HEK293T (cell line): ENCODE measurements at regions not wholly inside any gene's neighbourhood (a gene's known extent, or its start where the extent isn't known, plus 50 kb on each side); places are given as distances from the start of the nearest gene placed in this dataset.

Source experiments
- ARNT ChIP-seq: fragments of 450-650 bp; IDR thresholded peaks from 2 replicates; pipeline ENCODE4 v1.6.1; 2017; ENCODE audit warnings: mild to moderate bottlenecking
- BHLHE40 ChIP-seq: fragments of 450-650 bp; IDR thresholded peaks from 2 replicates; pipeline ENCODE4 v1.6.1; 2016; ENCODE audit warnings: mild to moderate bottlenecking, moderate library complexity, borderline replicate concordance
- ELF4 ChIP-seq: fragments of 450-650 bp; IDR thresholded peaks from 2 replicates; pipeline ENCODE4 v1.6.1; 2017; ENCODE audit warnings: antibody characterized with exemption
- FOXK2 ChIP-seq: fragments of 450-650 bp; IDR thresholded peaks from 2 replicates; pipeline ENCODE4 v1.6.1; 2016; ENCODE audit warnings: mild to moderate bottlenecking
- FOXM1 ChIP-seq: fragments of 450-650 bp; IDR thresholded peaks from 2 replicates; pipeline ENCODE4 v1.6.1; 2017; ENCODE audit warnings: mild to moderate bottlenecking, borderline replicate concordance
- HDGF ChIP-seq: fragments of 450-650 bp; IDR thresholded peaks from 2 replicates; pipeline ENCODE4 v1.6.1; 2017; ENCODE audit warnings: antibody characterized with exemption, borderline replicate concordance
- LEF1 ChIP-seq: fragments of 450-650 bp; IDR thresholded peaks from 2 replicates; pipeline ENCODE4 v1.6.1; 2017; ENCODE audit warnings: mild to moderate bottlenecking, borderline replicate concordance
- NFRKB ChIP-seq: fragments of 450-650 bp; IDR thresholded peaks from 2 replicates; pipeline ENCODE4 v1.6.1; 2016; ENCODE audit warnings: mild to moderate bottlenecking, moderate library complexity
- PKNOX1 ChIP-seq: fragments of 450-650 bp; IDR thresholded peaks from 2 replicates; pipeline ENCODE4 v1.6.1; 2016
- SP1 ChIP-seq: fragments of 450-650 bp; IDR thresholded peaks from 2 replicates; pipeline ENCODE4 v1.6.1; 2017
- TARDBP ChIP-seq: fragments of 450-650 bp; IDR thresholded peaks from 2 replicates; pipeline ENCODE4 v1.6.1; 2016
- ZNF384 ChIP-seq: fragments of 450-650 bp; IDR thresholded peaks from 2 replicates; pipeline ENCODE4 v1.6.1; 2016

- no peak for TF ChIP-seq PKNOX1
- TF ChIP-seq TARDBP: no peak
- no peak for TF ChIP-seq BHLHE40
- no peak for TF ChIP-seq HDGF
- no peak for TF ChIP-seq ELF4
- TF ChIP-seq SP1: no peak
- TF ChIP-seq FOXK2: no peak
- no peak for TF ChIP-seq NFRKB
- no peak for TF ChIP-seq ZNF384
- TF ChIP-seq ARNT: no peak
- no peak for TF ChIP-seq FOXM1
- no peak for TF ChIP-seq LEF1
Measured at GRCh38 chr1:45259053-45259452, 52.6 kb upstream of the ZSWIM5 start.
